ENCODE measurements at regions not wholly inside any gene's neighbourhood (a gene's known extent, or its start where the extent isn't known, plus 50 kb on each side); places are given as distances from the start of the nearest gene placed in this dataset.

DNA sequence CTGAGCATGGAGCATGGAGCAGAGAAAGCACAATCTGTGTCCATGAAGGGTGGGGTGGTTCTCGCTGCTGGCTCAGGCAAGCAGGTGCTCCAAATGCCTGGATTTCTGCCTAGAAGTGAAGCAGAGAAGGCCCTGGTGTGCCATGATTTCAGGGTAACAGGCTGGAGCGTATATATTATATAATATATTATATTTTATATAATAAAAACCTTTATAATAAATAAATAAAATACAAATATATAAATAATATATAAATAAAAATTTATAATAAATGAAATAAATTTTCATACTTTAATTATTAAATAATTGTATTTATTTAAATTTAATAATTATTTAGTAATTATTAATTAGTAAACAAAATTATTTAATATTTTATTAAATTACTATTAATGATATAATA is 707.4 kb upstream of the COX7C start:
- Histone ChIP-seq H3K4me3 (ENCODE audit: low read depth, low read length) (no peak overlapping the region), H3K27me3 (ENCODE audit: control insufficient read depth, insufficient read depth, low read length) (no peaks in the 10 kb centered on the region), H3K9ac (ENCODE audit: low read depth, low read length) (no peak overlapping the region), H3K9me3 (ENCODE audit: control insufficient read depth, insufficient read depth, low read length) (no peaks in the 10 kb centered on the region), H3K36me3 (ENCODE audit: control insufficient read depth, insufficient read depth, low read length) (no peaks in the 10 kb centered on the region), H3K4me1 (ENCODE audit: control insufficient read depth, insufficient read depth, low read length) (peaks cover 11% of the 10 kb centered on the region), H3K27ac (ENCODE audit: low read depth, low read length) (no peak overlapping the region)

DNA sequence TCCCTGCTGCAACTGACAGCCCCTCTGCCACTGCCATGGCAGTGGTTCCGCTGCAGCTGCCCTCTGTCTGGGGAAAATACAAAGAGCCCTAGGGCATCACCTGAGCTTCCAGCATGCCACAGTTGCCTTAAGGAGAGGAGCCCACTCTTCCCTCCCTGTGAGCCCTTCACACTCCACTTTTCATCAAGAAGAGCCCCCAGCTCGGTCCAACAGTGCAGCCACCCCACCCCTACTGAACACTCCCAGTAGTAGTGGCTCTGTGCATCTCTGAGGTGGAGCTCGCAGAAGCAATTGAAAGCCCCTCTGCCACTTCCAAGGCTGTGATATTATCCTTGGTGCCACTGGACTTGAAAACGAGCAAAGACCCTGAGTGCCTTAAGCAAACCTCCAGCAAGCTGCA is 696.8 kb upstream of the COX7C start:
- no peak overlapping the region for H3K4me3 ChIP-seq (ENCODE audit: low read depth, low read length)
- no peaks in the 10 kb centered on the region for H3K27me3 ChIP-seq (ENCODE audit: control insufficient read depth, insufficient read depth, low read length)
- H3K9me3 ChIP-seq (ENCODE audit: control insufficient read depth, insufficient read depth, low read length): no peaks in the 10 kb centered on the region; the same call in none of the 2 replicates
- no peaks in the 10 kb centered on the region for H3K36me3 ChIP-seq (ENCODE audit: control insufficient read depth, insufficient read depth, low read length)
- no peak overlapping the region for H3K27ac ChIP-seq (ENCODE audit: low read depth, low read length)
- H3K9ac ChIP-seq (ENCODE audit: low read depth, low read length): no peak overlapping the region
- no peaks in the 10 kb centered on the region for H3K4me1 ChIP-seq (ENCODE audit: control insufficient read depth, insufficient read depth, low read length)

DNA sequence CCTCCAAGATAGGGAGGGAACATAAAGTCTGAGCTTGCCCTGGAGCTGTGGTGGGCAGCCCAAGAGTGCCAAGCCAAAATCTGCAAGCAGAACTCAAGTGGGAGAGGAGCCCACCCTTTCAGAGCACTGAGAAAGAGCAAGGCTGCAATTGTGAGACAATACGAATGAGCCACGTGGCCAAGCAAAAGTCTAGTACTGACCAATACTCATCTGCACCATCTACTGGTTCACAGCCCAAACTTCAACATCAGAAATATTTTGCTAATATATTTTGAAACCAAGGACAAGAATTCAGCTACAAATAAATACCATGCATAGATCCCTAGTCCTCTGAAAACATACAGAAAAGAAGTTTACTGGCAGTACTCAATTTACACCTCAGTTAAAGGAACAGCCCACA is 696.2 kb upstream of the COX7C start:
- Histone ChIP-seq H3K27me3 (ENCODE audit: control insufficient read depth, insufficient read depth, low read length) (no peaks in the 10 kb centered on the region), H3K9ac (ENCODE audit: low read depth, low read length) (no peak overlapping the region), H3K4me3 (ENCODE audit: low read depth, low read length) (no peak overlapping the region), H3K36me3 (ENCODE audit: control insufficient read depth, insufficient read depth, low read length) (no peaks in the 10 kb centered on the region), H3K4me1 (ENCODE audit: control insufficient read depth, insufficient read depth, low read length) (no peaks in the 10 kb centered on the region), H3K9me3 (ENCODE audit: control insufficient read depth, insufficient read depth, low read length) (no peaks in the 10 kb centered on the region; the same call in none of the 2 replicates), H3K27ac (ENCODE audit: low read depth, low read length) (no peak overlapping the region)

DNA sequence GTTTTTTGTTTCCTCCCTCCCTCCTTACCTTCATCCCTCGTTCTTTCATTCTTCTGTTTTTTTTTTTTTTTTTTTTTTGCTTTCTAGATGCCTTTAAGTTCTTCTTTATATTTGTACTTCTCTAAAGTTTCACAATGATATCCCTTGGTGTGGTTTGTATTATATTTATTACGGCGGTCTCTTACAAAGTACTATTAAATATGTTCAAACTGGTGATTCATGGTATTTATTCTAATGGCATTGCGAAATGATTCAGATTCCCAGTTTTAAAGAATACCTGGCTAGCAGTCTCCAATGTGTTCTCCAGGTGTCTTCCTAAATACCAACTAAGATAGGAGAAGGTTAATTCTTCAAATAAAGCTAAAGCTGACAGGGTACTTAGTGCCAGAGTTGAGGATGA is 690.1 kb upstream of the COX7C start:
- Histone ChIP-seq H3K4me1 (ENCODE audit: control insufficient read depth, insufficient read depth, low read length) (no peaks in the 10 kb centered on the region), H3K9me3 (ENCODE audit: control insufficient read depth, insufficient read depth, low read length) (no peaks in the 10 kb centered on the region; the same call in 1 of the 2 replicates), H3K9ac (ENCODE audit: low read depth, low read length) (no peak overlapping the region), H3K36me3 (ENCODE audit: control insufficient read depth, insufficient read depth, low read length) (no peaks in the 10 kb centered on the region), H3K27me3 (ENCODE audit: control insufficient read depth, insufficient read depth, low read length) (no peaks in the 10 kb centered on the region), H3K27ac (ENCODE audit: low read depth, low read length) (no peak overlapping the region), H3K4me3 (ENCODE audit: low read depth, low read length) (no peak overlapping the region)

DNA sequence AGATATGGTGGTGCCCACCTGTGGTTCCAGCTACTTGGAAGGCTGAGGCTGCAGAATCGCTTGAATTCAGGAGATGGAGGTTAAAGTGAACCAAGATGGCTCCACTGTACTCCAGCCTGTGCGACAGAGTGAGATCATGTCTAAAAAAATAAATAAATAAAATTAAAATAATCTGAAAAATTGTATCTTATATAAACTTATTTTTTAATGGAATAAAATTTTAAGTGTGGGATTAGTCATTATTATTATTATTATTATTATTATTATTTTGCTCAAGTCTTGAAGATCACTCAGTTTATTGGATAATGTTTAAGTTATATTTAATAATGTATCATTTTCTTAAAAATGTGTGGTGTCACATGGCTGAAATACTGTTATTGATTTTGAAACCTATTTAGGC is 688.0 kb upstream of the COX7C start:
- Histone ChIP-seq H3K27ac (ENCODE audit: low read depth, low read length) (no peak overlapping the region), H3K4me3 (ENCODE audit: low read depth, low read length) (no peak overlapping the region), H3K9me3 (ENCODE audit: control insufficient read depth, insufficient read depth, low read length) (no peaks in the 10 kb centered on the region; the same call in 1 of the 2 replicates), H3K9ac (ENCODE audit: low read depth, low read length) (no peak overlapping the region), H3K36me3 (ENCODE audit: control insufficient read depth, insufficient read depth, low read length) (no peaks in the 10 kb centered on the region), H3K4me1 (ENCODE audit: control insufficient read depth, insufficient read depth, low read length) (no peaks in the 10 kb centered on the region), H3K27me3 (ENCODE audit: control insufficient read depth, insufficient read depth, low read length) (no peaks in the 10 kb centered on the region)

DNA sequence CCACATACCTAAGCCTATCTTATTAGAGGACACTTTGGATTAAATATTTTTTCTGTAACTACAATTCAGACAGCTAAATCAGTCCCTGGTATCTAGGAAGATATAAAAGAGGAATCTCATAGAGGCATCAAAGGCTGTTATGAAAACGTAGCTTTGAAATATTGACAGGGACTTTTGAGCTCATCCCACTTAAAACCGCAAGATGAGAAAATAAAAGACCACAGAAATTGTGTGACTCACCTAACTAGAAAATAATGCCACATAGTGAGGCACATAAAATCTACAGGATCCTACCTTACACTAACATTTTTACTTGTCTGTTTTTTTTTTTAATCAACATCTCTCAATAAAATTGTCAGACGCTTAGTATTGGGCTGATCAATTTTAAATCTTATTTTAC is 686.5 kb upstream of the COX7C start:
- H3K9ac ChIP-seq (ENCODE audit: low read depth, low read length): no peak overlapping the region
- H3K9me3 ChIP-seq (ENCODE audit: control insufficient read depth, insufficient read depth, low read length): no peaks in the 10 kb centered on the region
- no peak overlapping the region for H3K27ac ChIP-seq (ENCODE audit: low read depth, low read length)
- H3K4me3 ChIP-seq (ENCODE audit: low read depth, low read length): no peak overlapping the region
- H3K27me3 ChIP-seq (ENCODE audit: control insufficient read depth, insufficient read depth, low read length): no peaks in the 10 kb centered on the region
- no peaks in the 10 kb centered on the region for H3K36me3 ChIP-seq (ENCODE audit: control insufficient read depth, insufficient read depth, low read length)
- no peaks in the 10 kb centered on the region for H3K4me1 ChIP-seq (ENCODE audit: control insufficient read depth, insufficient read depth, low read length)

DNA sequence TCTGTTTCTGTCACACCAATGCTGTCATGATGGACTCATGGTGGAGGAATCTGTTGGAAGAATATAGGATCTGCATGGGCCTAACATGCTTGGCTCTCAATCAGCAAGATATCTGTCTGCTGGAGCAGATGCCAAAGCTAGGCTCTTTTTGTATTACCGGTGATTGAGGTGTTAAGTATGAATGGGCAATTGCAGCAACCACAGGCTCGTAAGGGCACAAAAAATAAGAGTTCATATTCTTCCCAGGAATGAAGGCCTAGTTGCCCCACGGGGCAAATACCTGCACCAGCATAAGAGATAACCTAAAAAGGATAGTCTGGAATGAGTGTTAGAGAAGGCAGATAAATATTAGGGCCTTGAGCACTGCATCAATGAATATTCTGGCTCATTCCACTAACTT is 679.5 kb upstream of the COX7C start:
- H3K36me3 ChIP-seq (ENCODE audit: control insufficient read depth, insufficient read depth, low read length): no peaks in the 10 kb centered on the region
- H3K4me3 ChIP-seq (ENCODE audit: low read depth, low read length): no peak overlapping the region
- H3K9ac ChIP-seq (ENCODE audit: low read depth, low read length): no peak overlapping the region
- H3K9me3 ChIP-seq (ENCODE audit: control insufficient read depth, insufficient read depth, low read length): no peaks in the 10 kb centered on the region
- H3K27me3 ChIP-seq (ENCODE audit: control insufficient read depth, insufficient read depth, low read length): no peaks in the 10 kb centered on the region
- no peak overlapping the region for H3K27ac ChIP-seq (ENCODE audit: low read depth, low read length)
- H3K4me1 ChIP-seq (ENCODE audit: control insufficient read depth, insufficient read depth, low read length): no peaks in the 10 kb centered on the region

DNA sequence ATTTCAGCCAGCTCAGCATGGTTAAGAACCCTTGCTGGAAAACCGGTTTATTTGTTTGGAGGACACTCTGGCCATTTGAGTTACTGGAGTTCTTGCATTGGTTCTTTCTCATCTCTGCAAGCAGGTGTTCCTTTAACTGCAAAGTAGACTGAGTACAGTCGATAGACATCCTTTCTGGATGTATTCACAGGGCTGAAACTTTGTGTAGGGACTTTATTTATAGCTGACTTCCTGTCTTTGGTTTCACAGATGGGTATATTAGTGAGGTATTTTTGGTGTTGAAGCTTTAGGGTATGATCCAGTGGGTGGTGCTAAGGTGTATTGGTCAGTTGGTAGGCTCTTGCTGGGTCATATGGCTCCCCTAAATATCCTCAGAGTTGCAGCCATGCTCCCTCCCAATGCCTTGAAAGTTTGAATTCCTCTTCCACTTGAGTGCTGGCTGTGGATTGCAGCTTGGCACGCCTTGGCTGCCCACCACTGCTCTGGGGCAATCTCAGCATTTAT is 666.0 kb upstream of the COX7C start:
- H3K4me1 ChIP-seq (ENCODE audit: control insufficient read depth, insufficient read depth, low read length): 0 out of 2 replicates have a peak, but pooled peaks cover 4% of the 10 kb centered on the region
- H3K4me3 ChIP-seq (ENCODE audit: low read depth, low read length): no peak overlapping the region
- no peak overlapping the region for H3K27ac ChIP-seq (ENCODE audit: low read depth, low read length)
- H3K36me3 ChIP-seq (ENCODE audit: control insufficient read depth, insufficient read depth, low read length): no peaks in the 10 kb centered on the region
- peaks cover 8% of the 10 kb centered on the region for H3K9me3 ChIP-seq (ENCODE audit: control insufficient read depth, insufficient read depth, low read length)
- H3K27me3 ChIP-seq (ENCODE audit: control insufficient read depth, insufficient read depth, low read length): no peaks in the 10 kb centered on the region
- H3K9ac ChIP-seq (ENCODE audit: low read depth, low read length): no peak overlapping the region

DNA sequence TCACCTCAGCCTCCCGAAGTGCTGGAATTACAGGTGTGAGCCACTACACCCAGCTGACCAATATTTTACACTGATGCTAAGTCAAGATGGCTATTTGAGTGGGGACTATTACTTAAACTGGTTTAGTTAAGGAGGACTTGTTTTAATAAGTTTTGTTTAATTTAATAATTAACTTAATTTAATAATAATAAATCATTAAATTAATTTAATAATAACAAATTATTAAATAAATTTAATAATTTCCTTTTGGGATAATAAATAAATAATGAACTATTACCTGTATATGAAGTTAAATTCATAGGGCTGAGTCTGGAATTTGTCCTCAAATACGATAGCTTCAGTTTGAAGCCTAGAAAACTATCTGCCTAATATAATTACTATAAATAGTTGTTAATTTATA is 665.1 kb upstream of the COX7C start:
- Histone ChIP-seq H3K27ac (ENCODE audit: low read depth, low read length) (no peak overlapping the region), H3K4me1 (ENCODE audit: control insufficient read depth, insufficient read depth, low read length) (0 out of 2 replicates have a peak, but pooled peaks cover 4% of the 10 kb centered on the region), H3K36me3 (ENCODE audit: control insufficient read depth, insufficient read depth, low read length) (no peaks in the 10 kb centered on the region), H3K4me3 (ENCODE audit: low read depth, low read length) (no peak overlapping the region), H3K9me3 (ENCODE audit: control insufficient read depth, insufficient read depth, low read length) (peaks cover 8% of the 10 kb centered on the region), H3K9ac (ENCODE audit: low read depth, low read length) (no peak overlapping the region), H3K27me3 (ENCODE audit: control insufficient read depth, insufficient read depth, low read length) (no peaks in the 10 kb centered on the region)

DNA sequence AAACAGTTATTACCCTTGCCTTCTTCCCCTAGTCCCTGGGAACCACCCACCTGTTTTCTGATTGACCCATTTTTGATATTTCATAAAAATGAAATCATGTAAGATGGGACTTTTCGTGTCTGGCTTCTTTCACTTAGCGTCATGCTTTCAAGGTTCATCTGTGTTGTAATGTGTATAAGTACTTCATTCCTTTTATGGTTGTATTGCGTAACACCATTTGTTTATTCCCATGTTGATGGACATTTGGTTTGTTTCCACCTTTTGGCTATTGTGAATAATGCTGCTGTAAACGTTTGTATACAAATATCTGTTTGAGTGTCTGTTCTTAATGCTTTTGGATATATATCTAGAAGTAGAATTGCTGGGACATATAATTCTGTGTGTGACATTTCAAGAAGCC is 650.1 kb upstream of the COX7C start:
- H3K27me3 ChIP-seq (ENCODE audit: control insufficient read depth, insufficient read depth, low read length): no peaks in the 10 kb centered on the region
- no peak overlapping the region for H3K9ac ChIP-seq (ENCODE audit: low read depth, low read length)
- H3K9me3 ChIP-seq (ENCODE audit: control insufficient read depth, insufficient read depth, low read length): no peaks in the 10 kb centered on the region
- no peak overlapping the region for H3K4me3 ChIP-seq (ENCODE audit: low read depth, low read length)
- no peaks in the 10 kb centered on the region for H3K4me1 ChIP-seq (ENCODE audit: control insufficient read depth, insufficient read depth, low read length)
- H3K27ac ChIP-seq (ENCODE audit: low read depth, low read length): no peak overlapping the region
- no peaks in the 10 kb centered on the region for H3K36me3 ChIP-seq (ENCODE audit: control insufficient read depth, insufficient read depth, low read length)

DNA sequence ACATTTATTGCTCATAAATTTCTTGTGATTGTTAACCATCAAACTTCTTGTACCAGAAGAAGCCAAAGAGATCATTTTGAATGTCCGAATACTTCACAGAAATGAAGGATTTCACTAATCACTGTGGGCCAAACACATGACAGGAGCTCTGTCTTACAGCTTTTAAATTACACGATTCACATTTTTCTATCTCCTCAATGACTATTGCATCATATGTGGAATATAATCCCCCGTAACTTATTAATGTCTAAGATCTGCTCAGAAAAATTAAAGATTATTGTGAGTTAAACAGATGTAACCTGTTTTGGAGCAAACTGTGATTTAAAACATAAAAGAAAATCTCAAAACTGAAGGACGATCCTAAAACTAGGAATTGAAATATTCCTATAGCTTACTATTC is 645.2 kb upstream of the COX7C start:
- no peaks in the 10 kb centered on the region for H3K4me1 ChIP-seq (ENCODE audit: control insufficient read depth, insufficient read depth, low read length)
- H3K9me3 ChIP-seq (ENCODE audit: control insufficient read depth, insufficient read depth, low read length): no peaks in the 10 kb centered on the region
- H3K27ac ChIP-seq (ENCODE audit: low read depth, low read length): no peak overlapping the region
- no peak overlapping the region for H3K4me3 ChIP-seq (ENCODE audit: low read depth, low read length)
- no peak overlapping the region for H3K9ac ChIP-seq (ENCODE audit: low read depth, low read length)
- no peaks in the 10 kb centered on the region for H3K27me3 ChIP-seq (ENCODE audit: control insufficient read depth, insufficient read depth, low read length)
- H3K36me3 ChIP-seq (ENCODE audit: control insufficient read depth, insufficient read depth, low read length): no peaks in the 10 kb centered on the region

DNA sequence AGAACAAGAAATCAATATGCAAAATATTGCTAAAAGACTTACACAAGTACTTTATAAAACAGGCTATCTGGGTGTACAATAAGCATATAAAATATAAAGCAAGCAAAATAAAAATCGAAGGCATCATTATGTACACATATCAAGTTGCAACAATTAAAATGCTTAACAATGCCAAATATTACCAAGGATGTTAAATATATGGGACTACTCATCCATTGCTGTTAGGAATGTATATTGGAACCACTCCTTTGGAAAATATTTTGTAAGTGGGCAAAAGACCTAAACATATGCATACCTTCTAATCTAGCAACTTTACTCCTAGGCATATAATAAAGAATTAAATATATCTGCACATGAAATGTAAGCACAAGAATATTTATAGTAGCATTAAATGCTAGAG is 632.6 kb upstream of the COX7C start:
- Histone ChIP-seq H3K9me3 (ENCODE audit: control insufficient read depth, insufficient read depth, low read length) (peaks cover 4% of the 10 kb centered on the region), H3K36me3 (ENCODE audit: control insufficient read depth, insufficient read depth, low read length) (no peaks in the 10 kb centered on the region), H3K4me3 (ENCODE audit: low read depth, low read length) (no peak overlapping the region), H3K9ac (ENCODE audit: low read depth, low read length) (no peak overlapping the region), H3K27me3 (ENCODE audit: control insufficient read depth, insufficient read depth, low read length) (no peaks in the 10 kb centered on the region), H3K27ac (ENCODE audit: low read depth, low read length) (no peak overlapping the region), H3K4me1 (ENCODE audit: control insufficient read depth, insufficient read depth, low read length) (no peaks in the 10 kb centered on the region)

All from HUES48 (cell line).